Gastrocnemius medialis (tissue), 4 donors: ENCODE measurements at regions not wholly inside any gene's neighbourhood (a gene's known extent, or its start where the extent isn't known, plus 50 kb on each side); places are given as distances from the start of the nearest gene placed in this dataset.

Source experiments
- ATAC-seq, 2 donors: fragments of 150-250 bp; one replicate each; pipeline ENCODE4 v1.9.1; 2016
- DNase-seq, 2 donors: peaks; one replicate each; pipeline ENCODE4 v3.0.0-alpha.2; 2019
- H3K27ac ChIP-seq, 4 donors: fragments of 200-600 bp; sonication (generic); 1 replicate in 1 of 4; 2 replicates in 3 of 4; pipeline ENCODE4 v1.5.1; 2016 to 2018; ENCODE audit warnings: mild to moderate bottlenecking in 2 of 4, moderate library complexity in 1 of 4
- H3K27me3 ChIP-seq, 3 donors: fragments of 200-600 bp; sonication (generic) in 2 of 3; 1 replicate in 1 of 3; 2 replicates in 2 of 3; pipeline versions ENCODE4 v1.5.1 to v1.6.0; 2016 to 2019; ENCODE audit warnings: mild to moderate bottlenecking in 1 of 3, moderate library complexity in 1 of 3
- H3K36me3 ChIP-seq, 2 donors: fragments of 200-600 bp; sonication (generic) in 1 of 2; one replicate each; pipeline ENCODE4 v1.5.1; 2017 to 2018
- H3K4me1 ChIP-seq, 2 donors: fragments of 200-600 bp; sonication (generic) in 1 of 2; one replicate each; pipeline ENCODE4 v1.5.1; 2016 to 2017; ENCODE audit warnings: mild to moderate bottlenecking in 2 of 2
- H3K4me3 ChIP-seq, 4 donors: fragments of 200-600 bp; sonication (generic) in 3 of 4; 1 replicate in 1 of 4; 2 replicates in 3 of 4; pipeline ENCODE4 v1.5.1; 2016 to 2019; ENCODE audit warnings: mild to moderate bottlenecking in 2 of 4
- H3K9me3 ChIP-seq, 3 donors: fragments of 200-600 bp; sonication (generic) in 2 of 3; 1 replicate in 1 of 3; 2 replicates in 2 of 3; pipeline ENCODE4 v1.5.1; 2016 to 2019
- POLR2A ChIP-seq, 2 donors: fragments of 450-650 bp; IDR thresholded peaks; one replicate each; pipeline ENCODE4 v1.6.1; 2017; ENCODE audit warnings: antibody characterized with exemption in 2 of 2, mild to moderate bottlenecking in 2 of 2, moderate library complexity in 2 of 2
- in situ Hi-C, 4 donors: fragments of 200-750 bp; cut with MboI; loops; one replicate each; pipeline versions ENCODE4 v1.15.0 to v1.8.0; 2017; ENCODE audit warnings: low sequenced_read_pairs in 4 of 4
- intact Hi-C: fragments of 100-400 bp; cut with DNase I; formaldehyde crosslinking; loops from one replicate; pipeline ENCODE4 v1.15.1; 2023; ENCODE audit warnings: low total_unique reads
- TF ChIP-seq, protein P1 (sequence below), 5 experiments: fragments of 450-650 bp in 3 of 5; fragments of 200-600 bp in 2 of 5; sonication (generic) in 2 of 5; IDR thresholded peaks in 4 of 5; conservative IDR thresholded peaks in 1 of 5; 1 replicate in 4 of 5; 2 replicates in 1 of 5; pipeline ENCODE4 v1.5.1; 2016 to 2019; ENCODE audit warnings: antibody characterized with exemption in 5 of 5, mild to moderate bottlenecking in 3 of 5, moderate library complexity in 3 of 5

DNA sequence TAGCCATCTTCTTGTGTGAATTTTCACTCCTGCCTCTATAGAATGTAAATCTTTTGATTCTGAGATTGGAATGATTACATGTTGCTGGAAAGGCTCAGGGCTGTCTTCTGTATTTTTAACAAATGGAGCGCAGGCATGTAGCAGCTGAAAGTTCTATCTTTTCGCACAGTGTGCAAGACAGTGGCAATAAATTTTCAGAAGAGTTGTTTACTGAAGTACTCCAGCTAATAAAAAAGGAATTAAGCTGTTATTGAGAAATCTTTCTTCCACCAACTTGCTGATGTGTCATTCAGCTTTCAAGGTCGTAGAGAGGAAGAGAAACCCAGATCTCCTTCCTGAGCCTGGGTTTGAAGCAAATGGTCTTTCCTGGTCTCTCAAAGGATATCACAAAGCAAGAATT is 122.0 kb upstream of the PUDP start:
- in situ Hi-C loops: no loop called here
- H3K27me3 ChIP-seq: no peaks in the 10 kb centered on the region
- H3K36me3 ChIP-seq: no peaks in the 10 kb centered on the region
- H3K27ac ChIP-seq: no peak overlapping the region
- H3K4me3 ChIP-seq: no peak overlapping the region
- intact Hi-C loops: no loop called here
- no peaks in the 10 kb centered on the region for H3K4me1 ChIP-seq
- no peaks in the 10 kb centered on the region for H3K9me3 ChIP-seq
- TF ChIP-seq, protein P1, sequence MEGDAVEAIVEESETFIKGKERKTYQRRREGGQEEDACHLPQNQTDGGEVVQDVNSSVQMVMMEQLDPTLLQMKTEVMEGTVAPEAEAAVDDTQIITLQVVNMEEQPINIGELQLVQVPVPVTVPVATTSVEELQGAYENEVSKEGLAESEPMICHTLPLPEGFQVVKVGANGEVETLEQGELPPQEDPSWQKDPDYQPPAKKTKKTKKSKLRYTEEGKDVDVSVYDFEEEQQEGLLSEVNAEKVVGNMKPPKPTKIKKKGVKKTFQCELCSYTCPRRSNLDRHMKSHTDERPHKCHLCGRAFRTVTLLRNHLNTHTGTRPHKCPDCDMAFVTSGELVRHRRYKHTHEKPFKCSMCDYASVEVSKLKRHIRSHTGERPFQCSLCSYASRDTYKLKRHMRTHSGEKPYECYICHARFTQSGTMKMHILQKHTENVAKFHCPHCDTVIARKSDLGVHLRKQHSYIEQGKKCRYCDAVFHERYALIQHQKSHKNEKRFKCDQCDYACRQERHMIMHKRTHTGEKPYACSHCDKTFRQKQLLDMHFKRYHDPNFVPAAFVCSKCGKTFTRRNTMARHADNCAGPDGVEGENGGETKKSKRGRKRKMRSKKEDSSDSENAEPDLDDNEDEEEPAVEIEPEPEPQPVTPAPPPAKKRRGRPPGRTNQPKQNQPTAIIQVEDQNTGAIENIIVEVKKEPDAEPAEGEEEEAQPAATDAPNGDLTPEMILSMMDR (IDR thresholded peaks at IDR 0.05 in 4 of 5, conservative IDR thresholded peaks at IDR 0.05 in 1 of 5): no peak
- TF ChIP-seq POLR2A (IDR thresholded peaks at IDR 0.05): no peak
- DNase-seq: no peak
- ATAC-seq: no peak

DNA sequence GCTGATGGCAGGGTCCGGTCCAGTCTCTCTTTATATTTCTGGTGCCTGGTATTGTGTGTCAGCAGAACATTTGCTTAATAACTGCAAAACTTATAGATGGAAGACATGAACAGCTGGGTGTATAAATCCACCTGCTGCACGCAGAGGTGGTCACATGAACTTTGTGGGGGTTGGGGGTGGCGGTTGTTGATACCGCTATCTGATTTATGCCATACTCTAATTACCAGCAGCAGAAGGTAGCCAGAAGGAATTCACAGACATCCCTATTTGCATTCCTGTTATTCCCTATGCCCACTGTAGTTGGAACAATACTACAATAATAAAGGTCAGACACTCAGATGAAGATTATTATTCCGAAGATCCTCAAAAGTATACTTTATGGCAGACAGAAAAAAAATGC is 121.6 kb upstream of the PUDP start:
- intact Hi-C loops: no loop called here
- Histone ChIP-seq H3K36me3 (no peaks in the 10 kb centered on the region), H3K9me3 (no peaks in the 10 kb centered on the region), H3K4me1 (no peaks in the 10 kb centered on the region), H3K4me3 (no peak overlapping the region), H3K27ac (no peak overlapping the region), H3K27me3 (no peaks in the 10 kb centered on the region)
- in situ Hi-C loops: no loop called here
- ATAC-seq: no peak
- DNase-seq: no peak
- TF ChIP-seq POLR2A (IDR thresholded peaks at IDR 0.05): no peak
- TF ChIP-seq, protein P1 (IDR thresholded peaks at IDR 0.05 in 4 of 5, conservative IDR thresholded peaks at IDR 0.05 in 1 of 5): no peak

DNA sequence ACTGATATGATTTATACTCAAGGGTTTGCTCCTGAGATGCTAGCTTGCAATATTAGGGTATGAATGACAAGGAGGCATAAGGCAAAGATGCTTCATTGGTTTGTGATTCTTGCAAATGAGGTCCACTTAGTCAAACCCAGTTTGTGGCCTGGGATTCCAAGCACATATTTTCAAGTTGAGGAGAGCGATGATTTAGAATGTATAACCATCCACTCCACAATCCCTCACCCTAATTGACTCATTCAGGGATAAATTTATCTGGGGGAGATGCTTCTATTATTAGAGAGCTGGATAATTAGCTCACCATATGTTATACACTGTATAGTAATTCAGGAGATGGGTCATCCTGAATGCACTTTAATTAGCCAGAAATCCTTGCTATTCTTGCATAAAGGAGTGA is 118.3 kb upstream of the PUDP start:
- TF ChIP-seq, protein P1 (IDR thresholded peaks at IDR 0.05 in 4 of 5, conservative IDR thresholded peaks at IDR 0.05 in 1 of 5): no peak
- no peak for TF ChIP-seq POLR2A (IDR thresholded peaks at IDR 0.05)
- H3K27me3 ChIP-seq: no peaks in the 10 kb centered on the region
- DNase-seq (no peak), ATAC-seq (no peak)
- no peaks in the 10 kb centered on the region for H3K9me3 ChIP-seq
- no peak overlapping the region for H3K27ac ChIP-seq
- intact Hi-C loops (no loop called here), in situ Hi-C loops (no loop called here)
- no peak overlapping the region for H3K4me3 ChIP-seq
- H3K36me3 ChIP-seq: no peaks in the 10 kb centered on the region
- no peaks in the 10 kb centered on the region for H3K4me1 ChIP-seq

DNA sequence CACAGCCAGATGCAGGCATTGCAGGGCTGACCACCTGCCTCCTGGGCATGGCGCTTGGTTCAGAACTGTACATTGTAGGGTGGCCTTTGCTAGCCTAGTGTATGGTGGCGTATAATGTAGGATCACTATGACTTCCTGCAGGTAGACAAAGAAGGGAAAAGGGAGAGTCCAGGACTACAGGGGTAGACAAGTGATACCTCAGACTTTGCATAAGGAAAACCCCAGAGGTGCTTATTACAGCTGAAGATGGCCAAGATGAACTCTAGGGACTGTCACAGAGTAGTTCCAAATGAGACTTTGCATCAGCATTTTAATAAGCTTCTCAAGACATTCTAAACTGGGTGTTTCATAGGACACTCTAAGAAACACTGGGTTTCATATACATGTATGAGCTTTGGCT is 116.4 kb upstream of the PUDP start:
- intact Hi-C loops: no loop called here

DNA sequence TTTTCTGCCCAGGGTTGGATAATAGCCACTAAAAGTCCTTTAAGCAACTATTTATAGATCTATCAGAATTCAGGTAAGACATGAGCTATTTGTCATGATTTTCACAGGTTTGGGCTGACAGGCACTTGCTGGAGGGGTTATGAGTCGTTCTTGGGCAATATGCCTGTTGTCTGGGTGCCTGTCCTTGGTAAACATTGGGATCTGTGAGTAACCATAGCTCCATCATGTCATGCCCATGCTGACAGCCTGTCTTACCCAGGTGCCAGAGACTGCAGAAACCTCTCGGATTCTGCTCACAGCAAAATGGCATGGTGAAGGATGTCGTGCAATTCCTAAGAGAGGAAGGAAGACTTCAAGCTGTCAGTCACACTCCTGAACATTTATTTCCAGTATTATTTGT is 116.0 kb upstream of the PUDP start:
- in situ Hi-C loops (no loop called here), intact Hi-C loops (no loop called here)
- no peak for TF ChIP-seq POLR2A (IDR thresholded peaks at IDR 0.05)
- Histone ChIP-seq H3K9me3 (no peaks in the 10 kb centered on the region), H3K27me3 (no peaks in the 10 kb centered on the region), H3K36me3 (peaks cover 0 to 6% of the 10 kb centered on the region in 2 donors), H3K4me1 (no peaks in the 10 kb centered on the region), H3K27ac (no peak overlapping the region), H3K4me3 (no peak overlapping the region)
- no peak for ATAC-seq
- no peak for DNase-seq

More for the DNA sequence above, 116.4 kb upstream of the PUDP start:
- no peak for TF ChIP-seq POLR2A (IDR thresholded peaks at IDR 0.05)
- TF ChIP-seq, protein P1 (IDR thresholded peaks at IDR 0.05 in 4 of 5, conservative IDR thresholded peaks at IDR 0.05 in 1 of 5): no peak
- no peak for ATAC-seq
- peaks cover 0 to 3% of the 10 kb centered on the region in 2 donors for H3K36me3 ChIP-seq
- H3K4me1 ChIP-seq: no peaks in the 10 kb centered on the region
- no peak overlapping the region for H3K27ac ChIP-seq
- no peaks in the 10 kb centered on the region for H3K27me3 ChIP-seq
- no peak overlapping the region for H3K4me3 ChIP-seq
- in situ Hi-C loops: no loop called here
- no peaks in the 10 kb centered on the region for H3K9me3 ChIP-seq
- DNase-seq: no peak
